GM04503 (cell line): ENCODE measurements at regions not wholly inside any gene's neighbourhood (a gene's known extent, or its start where the extent isn't known, plus 50 kb on each side); places are given as distances from the start of the nearest gene placed in this dataset.

Source experiments
- DNase-seq: peaks from one replicate; pipeline ENCODE4 v3.0.0-alpha.2; 2012; ENCODE audit warnings: low read depth

GRCh38 chr2:19545507-19545906, 187.1 kb upstream of the OSR1 start:
- DNase-seq, result no peak

GRCh38 chr2:19543663-19544383, 185.4 kb upstream of the OSR1 start:
- peak; percentile 19 for DNase-seq

GRCh38 chr2:19542796-19543662, 184.6 kb upstream of the OSR1 start:
- DNase-seq, result no peak

GRCh38 chr2:19541884-19542283, 183.5 kb upstream of the OSR1 start:
- no peak for DNase-seq

- peak; percentile 84 for DNase-seq
Measured at GRCh38 chr2:19540739-19541525, 182.5 kb upstream of the OSR1 start.

- DNase-seq, result peak; percentile 95
Measured at GRCh38 chr2:19538411-19538963, 180.1 kb upstream of the OSR1 start.

- DNase-seq, result no peak
Measured at GRCh38 chr2:19536136-19536535, 177.7 kb upstream of the OSR1 start.

- DNase-seq, result no peak
Measured at GRCh38 chr2:19532547-19533196, 174.2 kb upstream of the OSR1 start.

GRCh38 chr2:19529677-19530076, 171.3 kb upstream of the OSR1 start:
- DNase-seq, result no peak

- DNase-seq, result no peak
Measured at GRCh38 chr2:19527771-19528170, 169.3 kb upstream of the OSR1 start.

GRCh38 chr2:19525313-19525712, 166.9 kb upstream of the OSR1 start:
- DNase-seq, result no peak

- no peak for DNase-seq
Measured at GRCh38 chr2:19519045-19519444, 160.6 kb upstream of the OSR1 start.

GRCh38 chr2:19507137-19507536, 148.7 kb upstream of the OSR1 start:
- DNase-seq, result no peak

GRCh38 chr2:19505199-19506136, 147.0 kb upstream of the OSR1 start:
- DNase-seq, result no peak

GRCh38 chr2:19504400-19505198, 146.2 kb upstream of the OSR1 start:
- DNase-seq, result no peak

- DNase-seq, result no peak
Measured at GRCh38 chr2:19503915-19504314, 145.5 kb upstream of the OSR1 start.

GRCh38 chr2:19503406-19503805, 145.0 kb upstream of the OSR1 start:
- DNase-seq, result no peak

- DNase-seq, result no peak
Measured at GRCh38 chr2:19500126-19500525, 141.7 kb upstream of the OSR1 start.

- no peak for DNase-seq
Measured at GRCh38 chr2:19496646-19497045, 138.2 kb upstream of the OSR1 start.

- no peak for DNase-seq
Measured at GRCh38 chr2:19494241-19494640, 135.8 kb upstream of the OSR1 start.
